ENCODE measurements at regions not wholly inside any gene's neighbourhood (a gene's known extent, or its start where the extent isn't known, plus 50 kb on each side); places are given as distances from the start of the nearest gene placed in this dataset.

- Histone ChIP-seq H4K20me1 (ENCODE audit: insufficient read depth, low read length) (no peaks in the 10 kb centered on the region), H2AFZ (ENCODE audit: insufficient read depth, low read depth, low read length, poor library complexity, severe bottlenecking) (no peak overlapping the region), H3K79me2 (ENCODE audit: insufficient read depth, low read length) (no peaks in the 10 kb centered on the region), H3K9ac (ENCODE audit: insufficient read depth, low read length, poor library complexity, severe bottlenecking) (no peak overlapping the region), H3K36me3 (replicated peaks in 1 of 2; ENCODE audit: control insufficient read depth in 1 of 2, insufficient read depth in 2 of 2, low read length in 2 of 2) (no peaks in the 10 kb centered on the region), H3K9me3 (replicated peaks in 1 of 2; ENCODE audit: control insufficient read depth in 1 of 2, insufficient read depth in 1 of 2, low read length in 2 of 2) (peaks cover 14 to 18% of the 10 kb centered on the region in 2 donors), H3K27ac (ENCODE audit: low read depth in 1 of 2, low read length in 2 of 2) (no peak overlapping the region), H3K4me1 (ENCODE audit: control insufficient read depth in 1 of 2, insufficient read depth in 2 of 2, low read length in 2 of 2) (no peaks in the 10 kb centered on the region), H3K4me2 (replicated peaks; ENCODE audit: extremely low read depth, low read length, poor library complexity, severe bottlenecking) (no peak overlapping the region), H3K27me3 (ENCODE audit: control insufficient read depth in 2 of 2, insufficient read depth in 2 of 2, low read length in 2 of 2) (peaks cover 3 to 5% of the 10 kb centered on the region in 2 donors), H3K4me3 (replicated peaks in 1 of 3; ENCODE audit: low read depth in 2 of 3, low read length in 3 of 3) (no peak overlapping the region)
- TF ChIP-seq CTCF (IDR thresholded peaks at IDR 0.05) = no peak
- H3K27me3 Mint-ChIP-seq (ENCODE audit: low read depth in 3 of 3) = peaks cover 7 to 36% (median 15%) of the 10 kb centered on the region in 3 donors
- no peak for DNase-seq
- WGBS (ENCODE audit: insufficient coverage) = 100% methylated on average over 1 of the region's 2 CpGs
- H3K27ac Mint-ChIP-seq = no peak overlapping the region
- intact Hi-C loops (cut with micrococcal nuclease) = no loop called here
- H3K9me3 Mint-ChIP-seq = peaks cover 9 to 35% (median 20%) of the 10 kb centered on the region in 7 donors
- no peak overlapping the region for H3K4me3 Mint-ChIP-seq
- H3K36me3 Mint-ChIP-seq = no peaks in the 10 kb centered on the region
- no peaks in the 10 kb centered on the region for H3K4me1 Mint-ChIP-seq
Observed at GRCh38 chr9:97779608-97780007, 73.4 kb upstream of the FOXE1 start.

GRCh38 chr9:97781902-97782301, 71.1 kb upstream of the FOXE1 start:
- Mint-ChIP-seq H3K4me3 (no peak overlapping the region), H3K4me1 (no peaks in the 10 kb centered on the region), H3K36me3 (no peaks in the 10 kb centered on the region), H3K27ac (no peak overlapping the region), H3K9me3 (peaks cover 9 to 32% (median 20%) of the 10 kb centered on the region in 7 donors), H3K27me3 (ENCODE audit: low read depth in 3 of 3) (peaks cover 5 to 31% (median 14%) of the 10 kb centered on the region in 3 donors)
- Histone ChIP-seq H4K20me1 (ENCODE audit: insufficient read depth, low read length) (no peaks in the 10 kb centered on the region), H3K4me3 (replicated peaks in 1 of 3; ENCODE audit: low read depth in 2 of 3, low read length in 3 of 3) (no peak overlapping the region), H3K4me2 (replicated peaks; ENCODE audit: extremely low read depth, low read length, poor library complexity, severe bottlenecking) (no peak overlapping the region), H3K27me3 (ENCODE audit: control insufficient read depth in 2 of 2, insufficient read depth in 2 of 2, low read length in 2 of 2) (peaks cover 0 to 5% of the 10 kb centered on the region in 2 donors), H3K9me3 (replicated peaks in 1 of 2; ENCODE audit: control insufficient read depth in 1 of 2, insufficient read depth in 1 of 2, low read length in 2 of 2) (peaks cover 14 to 18% of the 10 kb centered on the region in 2 donors), H3K9ac (ENCODE audit: insufficient read depth, low read length, poor library complexity, severe bottlenecking) (no peak overlapping the region), H2AFZ (ENCODE audit: insufficient read depth, low read depth, low read length, poor library complexity, severe bottlenecking) (no peak overlapping the region), H3K4me1 (ENCODE audit: control insufficient read depth in 1 of 2, insufficient read depth in 2 of 2, low read length in 2 of 2) (no peaks in the 10 kb centered on the region), H3K27ac (ENCODE audit: low read depth in 1 of 2, low read length in 2 of 2) (no peak overlapping the region), H3K36me3 (replicated peaks in 1 of 2; ENCODE audit: control insufficient read depth in 1 of 2, insufficient read depth in 2 of 2, low read length in 2 of 2) (no peaks in the 10 kb centered on the region), H3K79me2 (ENCODE audit: insufficient read depth, low read length) (no peaks in the 10 kb centered on the region)
- no peak for DNase-seq
- no peak for TF ChIP-seq CTCF (IDR thresholded peaks at IDR 0.05)
- intact Hi-C loops (cut with micrococcal nuclease) = no loop called here
- no CpG with 5 or more reads among the region's 1 CpG for WGBS (ENCODE audit: insufficient coverage)
